IMR-90 (cell line): ENCODE measurements at regions not wholly inside any gene's neighbourhood (a gene's known extent, or its start where the extent isn't known, plus 50 kb on each side); places are given as distances from the start of the nearest gene placed in this dataset.

Experiments
- ATAC-seq: fragments of 200-7000 bp; cut with Tn5 transposase; 2 replicates; pipeline ENCODE4 v1.9.1; 2020; ENCODE audit warnings: low read depth, mild to moderate bottlenecking, moderate library complexity
- BruUV-seq: library from RNA; stranded (reverse); fragments of 400-500 nt; replicated peaks from 2 replicates; lab custom pipeline; 2021; lab: Mats Ljungman, UMichigan
- CTCF ChIA-PET: fragments of 300-600 bp; formaldehyde crosslinking; extraction: SDS; loops from one replicate; lab custom pipeline; 2021; ENCODE audit warnings: antibody characterized with exemption; lab: Yijun Ruan, JAX
- POLR2A ChIA-PET: fragments of 300-600 bp; sonication (Branson Sonifier 250); formaldehyde crosslinking; loops from one replicate; lab custom pipeline; 2022; ENCODE audit warnings: antibody characterized with exemption; ENCODE audit not compliant: unreplicated experiment; lab: Charles Lee
- DNase-seq: peaks from one replicate; pipeline ENCODE4 v3.0.0; 2013
- H2AFZ ChIP-seq: replicated peaks from 2 replicates; pipeline ENCODE3; 2013; ENCODE audit warnings: low read length, mild to moderate bottlenecking; ENCODE audit not compliant: poor library complexity
- H2AK5ac ChIP-seq: 2 replicates; pipeline ENCODE4 v1.6.1; 2013; ENCODE audit warnings: low read depth, low read length, inconsistent platforms
- H2AK9ac ChIP-seq: replicated peaks from 2 replicates; pipeline ENCODE3; 2013; ENCODE audit warnings: mild to moderate bottlenecking, low read depth, low read length, moderate library complexity; ENCODE audit not compliant: poor library complexity
- H2BK120ac ChIP-seq: 2 replicates; pipeline ENCODE4 v1.6.1; 2013; ENCODE audit warnings: low read depth, low read length, inconsistent platforms
- H2BK15ac ChIP-seq: 3 replicates; pipeline ENCODE4 v1.6.1; 2013; ENCODE audit warnings: low read depth, low read length, inconsistent platforms
- H2BK20ac ChIP-seq: 2 replicates; pipeline ENCODE4 v1.6.1; 2013; ENCODE audit warnings: low read depth, mild to moderate bottlenecking, inconsistent platforms, low read length, moderate library complexity
- H2BK5ac ChIP-seq: 2 replicates; pipeline ENCODE4 v1.6.1; 2013; ENCODE audit warnings: mild to moderate bottlenecking, low read depth, low read length, inconsistent platforms; ENCODE audit not compliant: poor library complexity, severe bottlenecking
- H3K14ac ChIP-seq: replicated peaks from 2 replicates; pipeline ENCODE4 v1.6.1; 2013; ENCODE audit warnings: low read depth, low read length, inconsistent platforms
- H3K18ac ChIP-seq: 2 replicates; pipeline ENCODE4 v1.6.1; 2013; ENCODE audit warnings: low read depth, low read length, control low read depth
- H3K23ac ChIP-seq: 2 replicates; pipeline ENCODE4 v1.6.1; 2013; ENCODE audit warnings: low read depth, low read length, inconsistent platforms
- H3K27ac ChIP-seq: 2 replicates; pipeline ENCODE4 v1.5.1; 2013; ENCODE audit warnings: mild to moderate bottlenecking, control low read depth, low read length; ENCODE audit not compliant: insufficient read depth
- H3K27me3 ChIP-seq: 2 replicates; pipeline ENCODE4 v1.6.1; 2013; ENCODE audit warnings: low read length; ENCODE audit not compliant: control insufficient read depth, insufficient read depth
- H3K36me3 ChIP-seq: 2 replicates; pipeline ENCODE4 v1.6.1; 2013; ENCODE audit warnings: low read length, mixed read lengths; ENCODE audit not compliant: control insufficient read depth, insufficient read depth
- H3K4ac ChIP-seq: 2 replicates; pipeline ENCODE4 v1.6.1; 2013; ENCODE audit warnings: low read depth, low read length, inconsistent platforms
- H3K4me1 ChIP-seq: 2 replicates; pipeline ENCODE4 v1.6.1; 2013; ENCODE audit warnings: low read length, mixed read lengths; ENCODE audit not compliant: control insufficient read depth, insufficient read depth
- H3K4me2 ChIP-seq: 2 replicates; pipeline ENCODE4 v1.6.1; 2013; ENCODE audit warnings: low read depth, mild to moderate bottlenecking, control low read depth, low read length, moderate library complexity
- H3K4me3 ChIP-seq: 2 replicates; pipeline ENCODE4 v1.5.1; 2013; ENCODE audit warnings: low read depth, mild to moderate bottlenecking, control low read depth, low read length, moderate library complexity; ENCODE audit not compliant: insufficient read depth
- H3K56ac ChIP-seq: 2 replicates; pipeline ENCODE4 v1.6.1; 2013; ENCODE audit warnings: low read length, inconsistent platforms; ENCODE audit not compliant: insufficient read depth; ENCODE audit errors: extremely low read depth
- H3K79me1 ChIP-seq, 2 experiments: 2 replicates each; pipeline ENCODE4 v1.6.1; 2013; ENCODE audit warnings: low read length in 2 of 2, inconsistent platforms in 1 of 2, low read depth in 1 of 2
- H3K9ac ChIP-seq: 2 replicates; pipeline ENCODE4 v1.6.1; 2013; ENCODE audit warnings: low read depth, low read length, control low read depth
- H3K9me1 ChIP-seq: 2 replicates; pipeline ENCODE4 v1.6.1; 2013; ENCODE audit warnings: low read length, inconsistent platforms; ENCODE audit not compliant: insufficient read depth
- H3K9me3 ChIP-seq: 2 replicates; pipeline ENCODE4 v1.6.1; 2013; ENCODE audit warnings: low read length; ENCODE audit not compliant: control insufficient read depth, insufficient read depth
- H4K20me1 ChIP-seq: 2 replicates; pipeline ENCODE4 v1.6.1; 2013; ENCODE audit warnings: low read length, inconsistent platforms; ENCODE audit not compliant: insufficient read depth
- H4K5ac ChIP-seq: 2 replicates; pipeline ENCODE4 v1.6.1; 2013; ENCODE audit warnings: mild to moderate bottlenecking, low read depth, low read length, control low read depth
- H4K8ac ChIP-seq, 2 experiments: 2 replicates each; pipeline ENCODE4 v1.6.1; 2013; ENCODE audit warnings: low read depth in 2 of 2, low read length in 2 of 2, control low read depth in 1 of 2, inconsistent platforms in 1 of 2
- H4K91ac ChIP-seq: 2 replicates; pipeline ENCODE4 v1.6.1; 2013; ENCODE audit warnings: low read depth, low read length, inconsistent platforms; ENCODE audit not compliant: insufficient read depth
- BHLHE40 ChIP-seq: fragments of 150-350 bp; IDR thresholded peaks from 2 replicates; pipeline ENCODE4 v1.6.1; 2016; ENCODE audit warnings: mild to moderate bottlenecking, low read depth, low read length
- CEBPB ChIP-seq: IDR thresholded peaks from 2 replicates; pipeline ENCODE4 v1.6.1; 2012; ENCODE audit warnings: low read depth, low read length, improper control_type of control experiment
- CHD1 ChIP-seq: IDR thresholded peaks from 2 replicates; pipeline ENCODE4 v1.6.1; 2012; ENCODE audit warnings: low read depth, low read length, improper control_type of control experiment
- FOS ChIP-seq: fragments of 150-350 bp; IDR thresholded peaks from 2 replicates; pipeline ENCODE4 v1.6.1; 2016; ENCODE audit warnings: low read depth, low read length
- MAFK ChIP-seq: IDR thresholded peaks from 2 replicates; pipeline ENCODE4 v1.6.1; 2012; ENCODE audit warnings: low read depth, low read length, improper control_type of control experiment
- MAZ ChIP-seq: IDR thresholded peaks from 2 replicates; pipeline ENCODE4 v1.6.1; 2012; ENCODE audit warnings: low read depth, mild to moderate bottlenecking, low read length, improper control_type of control experiment, moderate library complexity, borderline replicate concordance
- MXI1 ChIP-seq: IDR thresholded peaks from 2 replicates; pipeline ENCODE4 v1.6.1; 2012; ENCODE audit warnings: low read depth, mild to moderate bottlenecking, low read length, moderate library complexity, borderline replicate concordance
- NFE2L2 ChIP-seq: fragments of 150-350 bp; IDR thresholded peaks from 2 replicates; pipeline ENCODE4 v1.6.1; 2016; ENCODE audit warnings: low read depth, mild to moderate bottlenecking, low read length
- POLR2A ChIP-seq: IDR thresholded peaks from 2 replicates; pipeline ENCODE4 v1.6.1; 2012; ENCODE audit warnings: mild to moderate bottlenecking, low read depth, low read length
- RAD21 ChIP-seq: IDR thresholded peaks from 2 replicates; pipeline ENCODE4 v1.6.1; 2012; ENCODE audit warnings: low read length, improper control_type of control experiment
- RCOR1 ChIP-seq: IDR thresholded peaks from 2 replicates; pipeline ENCODE4 v1.6.1; 2012; ENCODE audit warnings: mild to moderate bottlenecking, low read length, improper control_type of control experiment; ENCODE audit not compliant: insufficient replicate concordance
- RFX5 ChIP-seq: IDR thresholded peaks from 2 replicates; pipeline ENCODE4 v1.8.0; 2012; ENCODE audit warnings: low read depth, mild to moderate bottlenecking, low read length, moderate library complexity
- SMC3 ChIP-seq: fragments of 150-350 bp; IDR thresholded peaks from 2 replicates; pipeline ENCODE4 v1.6.1; 2016; ENCODE audit warnings: low read depth, mild to moderate bottlenecking, antibody characterized with exemption, low read length, moderate library complexity
- dilution Hi-C: fragments of 300-500 bp; cut with HindIII; formaldehyde crosslinking; loops from one replicate; pipeline ENCODE4 v1.14.3; 2018; ENCODE audit warnings: low sequenced_read_pairs; ENCODE audit not compliant: unreplicated experiment
- in situ Hi-C: fragments of 300-500 bp; cut with MboI; formaldehyde crosslinking; loops from 3 replicates; pipeline ENCODE4 v1.14.3; 2019; ENCODE audit warnings: low sequenced_read_pairs, inconsistent platforms, mixed read lengths
- intact Hi-C: fragments of 100-400 bp; cut with micrococcal nuclease; formaldehyde crosslinking; loops from 2 replicates; pipeline ENCODE4 v1.10.0; 2022
- TF ChIP-seq, protein P1 (sequence below): fragments of 150-350 bp; IDR thresholded peaks from 2 replicates; pipeline ENCODE4 v1.6.1; 2016; ENCODE audit warnings: low read depth, mild to moderate bottlenecking, low read length, moderate library complexity, borderline replicate concordance
- TF ChIP-seq, protein P2 (sequence below): conservative IDR thresholded peaks from 2 replicates; pipeline ENCODE4 v1.5.1; 2012; ENCODE audit warnings: mild to moderate bottlenecking, low read depth, low read length, improper control_type of control experiment
- TF ChIP-seq, protein P3 (sequence below): fragments of 150-350 bp; IDR thresholded peaks from 2 replicates; pipeline ENCODE4 v1.6.1; 2017; ENCODE audit warnings: mild to moderate bottlenecking, antibody characterized with exemption, low read length, low read depth

- H3K27me3 ChIP-seq, result no peaks in the 10 kb centered on the region
- no peak overlapping the region for H3K4ac ChIP-seq
- no peaks in the 10 kb centered on the region for H4K20me1 ChIP-seq
- H3K27ac ChIP-seq, result no peak overlapping the region
- intact Hi-C loops (no loop called here), dilution Hi-C loops (no loop called here), in situ Hi-C loops (no loop called here)
- no peak overlapping the region for H4K8ac ChIP-seq
- H3K23ac ChIP-seq, result no peak overlapping the region
- no peak for TF ChIP-seq BHLHE40
- TF ChIP-seq CEBPB, result no peak
- no peak for TF ChIP-seq MXI1
- TF ChIP-seq CHD1, result no peak
- TF ChIP-seq, protein P1, sequence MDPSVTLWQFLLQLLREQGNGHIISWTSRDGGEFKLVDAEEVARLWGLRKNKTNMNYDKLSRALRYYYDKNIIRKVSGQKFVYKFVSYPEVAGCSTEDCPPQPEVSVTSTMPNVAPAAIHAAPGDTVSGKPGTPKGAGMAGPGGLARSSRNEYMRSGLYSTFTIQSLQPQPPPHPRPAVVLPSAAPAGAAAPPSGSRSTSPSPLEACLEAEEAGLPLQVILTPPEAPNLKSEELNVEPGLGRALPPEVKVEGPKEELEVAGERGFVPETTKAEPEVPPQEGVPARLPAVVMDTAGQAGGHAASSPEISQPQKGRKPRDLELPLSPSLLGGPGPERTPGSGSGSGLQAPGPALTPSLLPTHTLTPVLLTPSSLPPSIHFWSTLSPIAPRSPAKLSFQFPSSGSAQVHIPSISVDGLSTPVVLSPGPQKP, result no peak
- no peak for TF ChIP-seq MAZ
- no peak for TF ChIP-seq MAFK
- no peak for TF ChIP-seq SMC3
- no peak for TF ChIP-seq RFX5
- no peak for TF ChIP-seq NFE2L2
- TF ChIP-seq, protein P2, sequence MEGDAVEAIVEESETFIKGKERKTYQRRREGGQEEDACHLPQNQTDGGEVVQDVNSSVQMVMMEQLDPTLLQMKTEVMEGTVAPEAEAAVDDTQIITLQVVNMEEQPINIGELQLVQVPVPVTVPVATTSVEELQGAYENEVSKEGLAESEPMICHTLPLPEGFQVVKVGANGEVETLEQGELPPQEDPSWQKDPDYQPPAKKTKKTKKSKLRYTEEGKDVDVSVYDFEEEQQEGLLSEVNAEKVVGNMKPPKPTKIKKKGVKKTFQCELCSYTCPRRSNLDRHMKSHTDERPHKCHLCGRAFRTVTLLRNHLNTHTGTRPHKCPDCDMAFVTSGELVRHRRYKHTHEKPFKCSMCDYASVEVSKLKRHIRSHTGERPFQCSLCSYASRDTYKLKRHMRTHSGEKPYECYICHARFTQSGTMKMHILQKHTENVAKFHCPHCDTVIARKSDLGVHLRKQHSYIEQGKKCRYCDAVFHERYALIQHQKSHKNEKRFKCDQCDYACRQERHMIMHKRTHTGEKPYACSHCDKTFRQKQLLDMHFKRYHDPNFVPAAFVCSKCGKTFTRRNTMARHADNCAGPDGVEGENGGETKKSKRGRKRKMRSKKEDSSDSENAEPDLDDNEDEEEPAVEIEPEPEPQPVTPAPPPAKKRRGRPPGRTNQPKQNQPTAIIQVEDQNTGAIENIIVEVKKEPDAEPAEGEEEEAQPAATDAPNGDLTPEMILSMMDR, result no peak
- TF ChIP-seq, protein P3, sequence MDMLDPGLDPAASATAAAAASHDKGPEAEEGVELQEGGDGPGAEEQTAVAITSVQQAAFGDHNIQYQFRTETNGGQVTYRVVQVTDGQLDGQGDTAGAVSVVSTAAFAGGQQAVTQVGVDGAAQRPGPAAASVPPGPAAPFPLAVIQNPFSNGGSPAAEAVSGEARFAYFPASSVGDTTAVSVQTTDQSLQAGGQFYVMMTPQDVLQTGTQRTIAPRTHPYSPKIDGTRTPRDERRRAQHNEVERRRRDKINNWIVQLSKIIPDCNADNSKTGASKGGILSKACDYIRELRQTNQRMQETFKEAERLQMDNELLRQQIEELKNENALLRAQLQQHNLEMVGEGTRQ, result no peak
- TF ChIP-seq RCOR1, result no peak
- TF ChIP-seq FOS, result no peak
- no peak for TF ChIP-seq RAD21
- TF ChIP-seq POLR2A, result no peak
- no peak overlapping the region for H3K9ac ChIP-seq
- no peaks in the 10 kb centered on the region for H3K9me1 ChIP-seq
- no peak overlapping the region for H3K18ac ChIP-seq
- no peaks in the 10 kb centered on the region for H3K4me1 ChIP-seq
- H3K36me3 ChIP-seq, result no peaks in the 10 kb centered on the region
- no peaks in the 10 kb centered on the region for H3K79me1 ChIP-seq
- no TSS peak for BruUV-seq
- H4K91ac ChIP-seq, result no peak overlapping the region
- ChIA-PET POLR2A (no interaction called here), CTCF (no interaction called here)
- H2AK5ac ChIP-seq, result no peak overlapping the region
- H3K9me3 ChIP-seq, result no peaks in the 10 kb centered on the region
- no peak overlapping the region for H4K5ac ChIP-seq
- ATAC-seq (no peak), DNase-seq (no peak)
- H2AK9ac ChIP-seq, result no peak overlapping the region
- no peak overlapping the region for H2BK20ac ChIP-seq
- H2BK15ac ChIP-seq, result no peak overlapping the region
- no peak overlapping the region for H3K4me2 ChIP-seq
- no peak overlapping the region for H2BK5ac ChIP-seq
- no peak overlapping the region for H2AFZ ChIP-seq
- no peak overlapping the region for H3K4me3 ChIP-seq
- no peak overlapping the region for H2BK120ac ChIP-seq
- no peak overlapping the region for H3K56ac ChIP-seq
- no peak overlapping the region for H3K14ac ChIP-seq
Measured at GRCh38 chr21:16402752-16403151, 673.0 kb downstream of the USP25 start.
